Esophagus squamous epithelium (tissue), 5 donors: ENCODE measurements at regions not wholly inside any gene's neighbourhood (a gene's known extent, or its start where the extent isn't known, plus 50 kb on each side); places are given as distances from the start of the nearest gene placed in this dataset.
A peak's percentile ranks its signal among the peaks of the same experiment; 100 is the strongest.
"Not testable (repeated sequence)": the region's sequence is repeated elsewhere in the genome, so short reads cannot be mapped to it uniquely, and the experiment has no call there.

Source experiments
- DNase-seq: peaks from one replicate; lab custom pipeline; 2025; lab: John Stamatoyannopoulos, UW
- H3K27ac ChIP-seq, 4 donors: fragments of 200-600 bp; sonication (generic); one replicate each; pipeline ENCODE4 v1.5.1; 2016 to 2019; ENCODE audit warnings: mild to moderate bottlenecking in 1 of 4
- H3K27me3 ChIP-seq, 4 donors: fragments of 200-600 bp; sonication (generic); 1 replicate in 3 of 4; 2 replicates in 1 of 4; pipeline versions ENCODE4 v1.5.1 to v1.6.0; 2017 to 2021; ENCODE audit warnings: antibody characterized with exemption in 1 of 4
- H3K36me3 ChIP-seq, 3 donors: fragments of 200-600 bp; sonication (generic); one replicate each; pipeline ENCODE4 v1.5.1; 2016 to 2019
- H3K4me1 ChIP-seq, 3 donors: fragments of 200-600 bp; sonication (generic); one replicate each; pipeline ENCODE4 v1.5.1; 2017 to 2019
- H3K4me3 ChIP-seq, 4 donors: fragments of 200-600 bp; sonication (generic); 1 replicate in 3 of 4; 2 replicates in 1 of 4; pipeline ENCODE4 v1.5.1; 2016 to 2019; ENCODE audit warnings: mild to moderate bottlenecking in 2 of 4, moderate library complexity in 1 of 4
- H3K9me3 ChIP-seq, 3 donors: fragments of 200-600 bp; sonication (generic); one replicate each; pipeline ENCODE4 v1.5.1; 2016 to 2019
- POLR2A ChIP-seq, 4 donors: fragments of 450-650 bp; IDR thresholded peaks; one replicate each; pipeline ENCODE4 v1.6.1; 2017; ENCODE audit warnings: antibody characterized with exemption in 4 of 4, mild to moderate bottlenecking in 4 of 4, moderate library complexity in 3 of 4
- WGBS, 2 donors: methylation state at CpG; one replicate each; pipeline ENCODE4 v1.1.5; 2018; 5-methylcytosine and 5-hydroxymethylcytosine counted together
- intact Hi-C: fragments of 100-400 bp; cut with DNase I; formaldehyde crosslinking; loops from one replicate; pipeline ENCODE4 v1.15.0; 2022
- donor health status: DM: yes; HTN: yes; CAD: no.

DNA sequence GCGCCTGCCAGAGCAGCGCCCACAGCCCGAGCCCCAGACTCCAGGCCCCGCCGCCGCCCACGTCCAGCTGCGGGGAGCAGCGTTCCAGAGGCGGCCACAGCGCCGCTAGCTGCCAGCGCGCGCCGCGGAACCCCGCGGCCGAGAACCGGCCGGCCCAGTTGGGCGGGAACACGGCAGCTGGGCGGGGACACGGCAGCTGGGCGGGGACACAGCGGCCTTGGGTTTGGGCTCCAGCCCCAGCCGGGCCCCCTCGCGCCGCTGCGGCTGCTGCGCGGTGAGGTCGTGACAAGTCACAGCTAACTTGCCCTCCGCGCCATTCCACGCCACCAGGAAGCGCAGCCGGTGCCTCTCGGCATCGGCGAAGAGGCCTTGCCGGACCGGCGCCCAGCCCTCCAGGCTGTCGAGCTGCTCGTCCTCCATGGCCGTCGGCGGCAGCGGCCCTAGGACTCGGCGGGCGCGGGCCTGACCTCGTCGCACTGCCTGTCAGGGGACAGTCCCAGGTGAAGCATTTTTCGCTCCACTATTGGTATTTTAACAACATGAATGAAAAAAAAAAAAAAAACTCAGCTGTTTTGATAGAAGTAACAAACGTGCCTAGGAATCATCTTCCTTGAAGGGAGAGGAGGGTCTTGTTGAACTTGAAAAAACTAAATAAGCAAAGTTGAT lies 56.6 kb upstream of the GOLGA8N start:
- peak overlapping the region; percentile 79 to 85 (median 81) for H3K27ac ChIP-seq
- H3K9me3 ChIP-seq, H3K36me3 ChIP-seq, DNase-seq, H3K27me3 ChIP-seq, intact Hi-C loops, H3K4me1 ChIP-seq: not testable (repeated sequence)
- WGBS, 2 donors: 0% methylated on average over 1 of the region's 61 CpGs; no CpG with 5 or more reads in 1 of the 2 donors
- H3K4me3 ChIP-seq: peak overlapping the region; percentile 39 to 63 (median 52)
- peak in 1 of 4 donors; percentile 67 for TF ChIP-seq POLR2A (IDR thresholded peaks at IDR 0.05)

GRCh38 chr15:32536057-32536493 lies 57.2 kb upstream of the GOLGA8N start:
- H3K27me3 ChIP-seq, H3K4me3 ChIP-seq, H3K4me1 ChIP-seq, H3K36me3 ChIP-seq, H3K9me3 ChIP-seq, DNase-seq, intact Hi-C loops, H3K27ac ChIP-seq: not testable (repeated sequence)
- no CpG with 5 or more reads among the region's 55 CpGs for WGBS, 2 donors

GRCh38 chr15:32535150-32535898 lies 57.9 kb upstream of the GOLGA8N start:
- H3K4me3 ChIP-seq, H3K36me3 ChIP-seq, H3K27me3 ChIP-seq, H3K4me1 ChIP-seq, H3K9me3 ChIP-seq, DNase-seq, intact Hi-C loops, H3K27ac ChIP-seq: not testable (repeated sequence)
- no CpG with 5 or more reads among the region's 10 CpGs for WGBS, 2 donors

- H3K4me1 ChIP-seq, intact Hi-C loops, H3K27me3 ChIP-seq, DNase-seq, H3K4me3 ChIP-seq, H3K9me3 ChIP-seq, H3K27ac ChIP-seq: not testable (repeated sequence)
- WGBS, 2 donors: 56 to 80% methylated on average over 3 to 5 of the region's 6 CpGs
- H3K36me3 ChIP-seq: peaks cover 0 to 31% (median 0%) of the 10 kb centered on the region in 3 donors
Measured at GRCh38 chr15:32522900-32523299, 67.5 kb upstream of the GOLGA8O start.

DNA sequence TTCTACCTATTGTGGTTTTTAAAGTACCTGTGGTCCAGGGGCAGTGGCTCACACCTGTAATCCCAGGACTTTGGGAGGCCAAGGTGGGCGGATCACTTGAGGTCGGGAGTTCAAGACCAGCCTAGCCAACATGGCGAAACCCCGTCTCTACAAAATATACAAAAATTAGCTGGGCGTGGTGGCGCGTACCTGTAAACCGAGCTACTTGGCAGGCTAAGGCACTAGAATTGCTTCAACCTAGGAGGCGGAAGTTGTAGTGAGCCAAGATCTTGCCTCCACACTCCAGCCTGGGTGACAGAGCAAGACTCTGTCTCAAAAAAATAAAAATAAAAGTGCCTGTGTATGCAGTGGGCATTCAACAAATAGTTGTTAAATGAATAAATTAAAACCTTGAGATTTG lies 67.0 kb upstream of the GOLGA8O start:
- H3K4me3 ChIP-seq, H3K27ac ChIP-seq, DNase-seq, H3K27me3 ChIP-seq, H3K4me1 ChIP-seq, H3K9me3 ChIP-seq, intact Hi-C loops: not testable (repeated sequence)
- peaks cover 0 to 32% (median 0%) of the 10 kb centered on the region in 3 donors for H3K36me3 ChIP-seq
- 90 to 100% methylated on average over 6 to 9 of the region's 9 CpGs for WGBS, 2 donors

GRCh38 chr15:32518976-32519375 lies 63.5 kb upstream of the GOLGA8O start:
- H3K36me3 ChIP-seq: peaks cover 0 to 32% (median 0%) of the 10 kb centered on the region in 3 donors
- H3K4me1 ChIP-seq, H3K9me3 ChIP-seq, H3K27me3 ChIP-seq, H3K27ac ChIP-seq, H3K4me3 ChIP-seq, intact Hi-C loops, DNase-seq: not testable (repeated sequence)
- WGBS, 2 donors: 63 to 86% methylated on average over 7 of the region's 7 CpGs

DNA sequence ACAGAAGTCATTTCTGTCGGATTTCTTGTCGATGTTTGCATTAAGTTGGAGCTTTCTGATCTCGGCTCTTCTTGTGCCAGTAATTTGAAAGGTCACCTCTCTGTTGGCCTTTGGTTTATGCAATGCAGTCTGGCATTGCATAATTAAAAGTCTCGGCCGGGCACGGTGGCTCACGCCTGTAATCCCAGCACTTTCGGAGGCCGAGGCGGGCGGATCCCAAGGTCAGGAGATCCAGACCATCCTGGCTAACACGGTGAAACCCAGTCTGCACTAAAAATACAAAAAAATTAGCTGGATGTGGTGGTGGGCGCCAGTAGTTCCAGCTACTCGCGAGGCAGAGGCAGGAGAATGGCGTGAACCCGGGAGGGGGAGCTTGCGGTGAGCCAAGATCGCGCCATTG lies 62.6 kb upstream of the GOLGA8O start:
- H3K9me3 ChIP-seq, intact Hi-C loops, H3K27me3 ChIP-seq, H3K4me3 ChIP-seq, H3K27ac ChIP-seq, DNase-seq, H3K4me1 ChIP-seq: not testable (repeated sequence)
- peaks cover 0 to 28% (median 0%) of the 10 kb centered on the region in 3 donors for H3K36me3 ChIP-seq
- WGBS, 2 donors: 79 to 97% methylated on average over 12 to 18 of the region's 20 CpGs

- H3K4me3 ChIP-seq, H3K27me3 ChIP-seq, H3K27ac ChIP-seq, intact Hi-C loops, DNase-seq, H3K4me1 ChIP-seq, H3K9me3 ChIP-seq: not testable (repeated sequence)
- peaks cover 0 to 19% (median 0%) of the 10 kb centered on the region in 3 donors for H3K36me3 ChIP-seq
- 89 to 90% methylated on average over 1 of the region's 1 CpG for WGBS, 2 donors
Measured at GRCh38 chr15:32516954-32517353, 61.5 kb upstream of the GOLGA8O start.

DNA sequence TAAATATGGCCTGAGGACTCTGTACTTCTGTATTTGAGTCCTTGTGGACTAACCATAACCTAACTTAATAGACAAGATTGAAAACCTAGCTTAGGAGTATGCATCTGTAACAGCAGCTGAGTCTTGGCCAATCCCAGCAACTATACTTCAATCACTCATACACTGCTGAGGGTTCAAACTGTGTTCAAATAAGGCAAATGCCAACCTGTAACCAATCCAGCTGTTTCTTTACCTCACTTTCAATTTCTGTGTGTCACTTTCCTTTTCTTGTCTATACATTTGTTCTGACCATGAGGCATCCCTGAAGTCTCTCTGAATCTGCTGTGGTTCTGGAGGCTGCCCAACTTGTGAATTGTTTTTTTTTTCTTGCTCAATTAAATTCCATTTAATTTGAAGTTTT lies 57.9 kb upstream of the GOLGA8O start:
- DNase-seq, H3K27me3 ChIP-seq, H3K27ac ChIP-seq, intact Hi-C loops, H3K36me3 ChIP-seq, H3K9me3 ChIP-seq, H3K4me3 ChIP-seq, H3K4me1 ChIP-seq: not testable (repeated sequence)

GRCh38 chr15:32510027-32510426 lies 54.6 kb upstream of the GOLGA8O start:
- H3K9me3 ChIP-seq, H3K27me3 ChIP-seq, H3K4me1 ChIP-seq, intact Hi-C loops, H3K27ac ChIP-seq, H3K4me3 ChIP-seq, DNase-seq, H3K36me3 ChIP-seq: not testable (repeated sequence)

DNA sequence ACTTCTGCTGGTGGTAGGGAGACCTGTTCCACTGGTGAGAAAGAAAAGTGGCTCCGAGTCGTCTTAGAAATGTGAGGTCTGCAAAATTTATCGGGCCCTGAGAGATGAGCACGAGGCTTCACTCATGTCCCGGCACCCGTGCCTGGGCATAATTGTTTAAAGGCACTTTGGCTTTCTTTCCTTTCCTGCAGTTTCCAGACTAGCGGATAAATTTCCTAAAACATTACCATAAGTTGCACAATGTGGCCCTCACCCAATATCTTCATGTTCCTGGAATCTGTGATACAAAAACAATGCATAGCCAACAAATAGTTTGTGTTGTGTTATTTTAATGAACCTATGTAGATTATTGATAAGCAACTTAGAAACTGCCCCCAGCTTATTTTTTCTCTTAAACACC lies 52.6 kb upstream of the GOLGA8O start:
- H3K9me3 ChIP-seq, DNase-seq, H3K4me3 ChIP-seq, intact Hi-C loops, H3K27me3 ChIP-seq, H3K36me3 ChIP-seq, H3K4me1 ChIP-seq, H3K27ac ChIP-seq: not testable (repeated sequence)
- no CpG with 5 or more reads among the region's 7 CpGs for WGBS, 2 donors

DNA sequence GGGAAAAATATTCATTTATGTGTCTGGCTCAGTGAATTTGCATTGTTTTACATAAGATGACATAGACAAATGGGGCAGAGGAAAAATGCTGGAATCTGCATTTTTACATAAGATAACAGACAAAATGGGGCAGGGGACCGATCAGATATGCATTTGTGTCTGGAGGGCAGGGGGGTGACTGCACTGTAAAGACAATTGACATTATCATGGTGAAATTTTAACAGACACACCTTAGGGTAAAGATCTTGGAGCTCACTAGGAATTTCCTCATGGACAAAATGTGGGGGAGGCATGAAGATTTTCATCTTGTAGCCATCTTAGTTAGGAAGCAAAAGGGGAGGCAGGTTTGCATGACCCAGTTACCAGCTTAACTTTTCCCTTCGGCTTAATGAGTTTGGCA lies 51.4 kb upstream of the GOLGA8O start:
- H3K36me3 ChIP-seq, H3K9me3 ChIP-seq, H3K27me3 ChIP-seq, H3K27ac ChIP-seq, H3K4me1 ChIP-seq, intact Hi-C loops, H3K4me3 ChIP-seq, DNase-seq: not testable (repeated sequence)
- WGBS, 2 donors: no CpG with 5 or more reads among the region's 2 CpGs

- H3K4me3 ChIP-seq, H3K27me3 ChIP-seq, H3K36me3 ChIP-seq, H3K9me3 ChIP-seq, H3K4me1 ChIP-seq, DNase-seq, intact Hi-C loops: not testable (repeated sequence)
- no CpG with 5 or more reads among the region's 4 CpGs for WGBS, 2 donors
- H3K27ac ChIP-seq: peak overlapping the region in 1 of 4 donors; percentile 50
Measured at GRCh38 chr15:32505633-32506032, 50.2 kb upstream of the GOLGA8O start.
